Stimulated activated CD8-positive, alpha-beta memory T cell treated with anti-CD3 and anti-CD28 coated beads, Interleukin-15, amount 100 ng/mL, for 48 hours (primary cell): ENCODE measurements at regions not wholly inside any gene's neighbourhood (a gene's known extent, or its start where the extent isn't known, plus 50 kb on each side); places are given as distances from the start of the nearest gene placed in this dataset.
A peak's percentile ranks its signal among the peaks of the same experiment; 100 is the strongest.
"Not testable (repeated sequence)": the region's sequence is repeated elsewhere in the genome, so short reads cannot be mapped to it uniquely, and the experiment has no call there.

Source experiments
- DNase-seq, 2 donors: peaks; one replicate each; pipeline ENCODE4 v3.0.0-alpha.2; 2020; ENCODE audit warnings: low read depth in 2 of 2

- DNase-seq = no peak
Measured at GRCh38 chr7:80082213-80082612, 52.4 kb upstream of the GNAI1 start.

DNA sequence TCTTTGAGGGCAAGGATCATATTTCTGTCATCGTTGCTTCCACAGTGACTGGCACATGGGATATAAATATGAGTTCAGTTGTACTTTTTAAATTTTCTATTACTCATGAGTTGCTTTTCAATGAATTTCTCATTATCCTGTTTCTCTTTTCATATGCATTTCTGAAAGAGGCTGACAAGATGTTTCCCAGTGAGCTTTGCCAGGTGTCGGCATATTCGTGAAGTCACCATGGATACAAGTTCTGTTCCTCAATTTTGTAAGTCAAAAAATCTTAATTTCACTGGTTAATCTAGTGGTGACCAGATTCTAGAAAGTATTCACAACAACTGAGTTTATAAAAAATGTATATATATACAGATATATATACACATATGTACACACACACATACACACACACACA is 55.7 kb upstream of the GNAI1 start:
- no peak for DNase-seq

DNA sequence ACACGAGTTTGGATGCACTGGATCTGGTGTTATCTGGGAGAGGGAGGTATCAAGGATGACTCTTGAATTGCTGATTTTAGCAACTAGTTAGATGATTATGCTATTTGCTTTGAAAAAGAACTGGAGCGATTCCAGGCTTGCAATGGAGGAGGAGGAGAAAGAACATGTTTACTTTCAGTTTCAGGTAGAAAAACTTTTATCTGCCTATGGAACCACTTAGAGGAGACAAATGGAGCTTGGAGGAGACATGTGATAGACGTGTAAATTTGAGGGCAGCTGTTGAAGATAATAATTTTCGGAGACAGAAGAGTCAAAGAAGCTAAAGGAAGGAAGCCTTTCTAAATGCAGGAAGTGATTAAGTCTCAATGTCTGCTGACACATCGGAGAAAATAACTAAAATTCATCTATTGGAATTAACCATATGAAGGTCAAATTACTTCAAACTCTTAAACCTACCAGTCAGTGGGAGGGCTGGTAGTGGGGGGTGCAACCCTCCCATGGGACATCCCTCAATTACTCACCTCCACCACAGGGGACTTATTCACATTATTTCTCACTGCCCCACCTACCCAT is 56.4 kb upstream of the GNAI1 start:
- DNase-seq = peak; percentile 5 to 30

- no peak for DNase-seq
Measured at GRCh38 chr7:80070391-80070790, 64.2 kb upstream of the GNAI1 start.

GRCh38 chr7:80066639-80067038 is 68.0 kb upstream of the GNAI1 start:
- DNase-seq = no peak

DNA sequence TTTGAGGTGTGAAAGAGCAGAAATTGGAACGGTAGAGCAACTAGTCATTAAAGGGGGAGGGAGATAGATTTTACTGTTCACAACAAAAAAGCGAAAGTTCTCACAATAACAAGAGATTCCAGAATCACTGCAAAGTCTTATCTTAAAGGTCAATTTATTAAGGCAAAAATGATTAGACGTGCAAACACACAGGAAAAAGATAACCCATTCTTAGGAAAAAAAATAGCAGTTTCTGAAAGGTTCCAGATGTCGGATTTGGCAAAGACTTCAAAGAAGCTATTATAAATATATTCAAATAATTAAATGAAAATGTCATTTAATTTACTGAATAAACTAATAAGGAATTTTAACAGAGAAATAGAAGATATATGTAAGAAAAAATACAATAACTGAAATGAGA is 70.8 kb upstream of the GNAI1 start:
- DNase-seq = no peak

GRCh38 chr7:80060218-80060806 is 74.3 kb upstream of the GNAI1 start:
- DNase-seq = no peak

DNA sequence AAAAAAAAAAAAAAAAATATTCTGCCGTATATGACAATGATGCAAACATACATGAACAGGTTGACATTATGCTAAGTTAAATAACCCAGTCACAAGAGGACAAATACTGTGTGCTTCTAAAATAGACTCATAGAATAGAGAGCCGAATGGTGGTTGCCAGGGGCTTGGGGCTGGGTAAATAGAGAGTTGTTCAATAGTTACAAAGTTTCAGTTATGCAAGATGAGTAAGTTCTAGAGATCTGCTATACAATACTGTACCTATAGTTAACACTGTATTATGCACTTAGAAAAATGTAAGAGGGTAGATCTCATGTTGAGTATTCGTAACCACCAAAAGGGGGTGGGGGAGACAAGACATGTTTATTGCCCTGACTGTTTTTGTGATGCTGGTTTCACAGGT is 77.1 kb upstream of the GNAI1 start:
- no peak for DNase-seq

DNA sequence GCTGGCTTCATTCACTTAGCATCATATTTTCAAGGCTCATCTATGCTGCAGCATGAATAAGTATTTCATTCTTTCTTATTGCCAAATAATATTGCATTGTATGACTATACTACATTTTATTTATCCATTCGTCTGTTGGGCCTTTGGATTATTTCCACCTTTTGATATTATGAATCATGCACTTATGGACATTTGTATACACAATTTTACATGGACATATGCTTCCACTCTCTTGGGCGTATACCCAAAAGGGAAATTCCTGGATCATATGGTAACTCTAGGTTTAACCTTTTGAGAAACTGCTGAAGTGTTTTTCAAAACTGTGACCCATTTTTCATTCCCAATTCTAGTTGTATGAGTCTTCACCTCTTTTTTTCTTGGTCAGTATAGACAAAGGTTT is 80.3 kb upstream of the GNAI1 start:
- DNase-seq = no peak

DNA sequence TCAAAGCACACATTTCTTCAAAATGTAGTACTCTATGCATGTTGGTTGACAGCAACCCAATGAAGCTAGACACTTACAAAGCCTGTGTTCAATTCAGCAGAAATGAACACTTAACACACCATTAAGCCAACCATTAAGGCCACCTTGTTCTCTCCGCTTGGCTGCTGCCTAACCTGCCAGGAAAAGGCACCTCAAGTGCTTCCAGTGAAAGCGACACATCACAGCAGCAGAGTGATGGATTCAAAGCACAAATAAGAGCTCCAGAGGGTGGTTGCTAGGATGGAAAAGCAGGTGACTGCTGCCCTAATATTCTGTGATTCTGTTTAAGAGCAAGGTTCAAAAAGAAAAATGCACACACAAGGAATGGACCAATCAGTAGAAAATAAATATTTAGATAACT is 81.5 kb upstream of the GNAI1 start:
- DNase-seq = no peak

DNA sequence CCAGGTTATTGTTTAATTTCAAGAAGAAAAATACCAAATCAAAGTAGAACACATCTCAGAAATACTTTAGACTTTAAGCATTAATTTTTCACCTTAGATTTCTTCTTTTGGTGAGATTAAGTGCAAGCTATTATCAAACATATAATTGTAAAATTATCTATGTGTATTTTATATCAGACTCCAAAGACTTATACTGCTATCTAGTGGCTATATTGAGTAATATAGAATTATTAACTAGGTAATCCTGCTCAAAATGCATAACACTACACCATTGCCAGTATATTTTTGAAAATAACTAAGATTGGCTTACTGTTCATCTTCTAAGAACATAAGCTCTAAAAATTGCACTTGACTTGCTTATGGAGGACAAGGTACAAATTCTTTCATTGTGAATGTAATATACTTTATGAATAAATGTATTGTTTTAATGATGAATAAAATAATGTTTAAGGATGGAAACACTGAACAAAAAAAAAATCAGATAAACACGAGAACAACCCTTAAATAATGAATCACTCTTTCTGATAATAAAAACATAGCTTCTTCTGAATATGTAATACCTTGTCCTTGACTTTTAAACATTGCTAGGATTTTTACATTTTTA is 86.7 kb upstream of the GNAI1 start:
- no peak for DNase-seq

GRCh38 chr7:80047032-80047431 is 87.6 kb upstream of the GNAI1 start:
- DNase-seq = no peak

- no peak for DNase-seq
Measured at GRCh38 chr7:80044796-80045195, 89.8 kb upstream of the GNAI1 start.

DNA sequence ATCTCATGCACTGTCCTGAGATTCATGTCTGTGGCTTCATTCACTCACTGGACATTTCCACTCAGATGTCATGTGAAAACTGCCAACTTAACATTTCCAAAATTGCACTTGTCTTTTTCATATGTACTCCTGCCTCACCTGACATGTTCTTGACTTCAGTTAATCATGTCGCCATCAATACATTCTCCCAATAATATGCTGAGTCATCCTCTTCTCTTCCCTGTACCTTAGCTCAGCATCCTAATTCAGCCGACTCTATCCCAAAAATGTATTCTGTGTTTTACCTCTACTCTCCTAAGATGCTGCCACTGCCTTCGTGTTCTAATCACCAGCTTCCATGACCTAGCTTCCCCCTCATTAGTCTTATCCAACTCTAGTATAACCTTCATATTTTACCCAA is 93.9 kb upstream of the GNAI1 start:
- no peak for DNase-seq

- no peak for DNase-seq
Measured at GRCh38 chr7:80040335-80040734, 94.3 kb upstream of the GNAI1 start.

DNA sequence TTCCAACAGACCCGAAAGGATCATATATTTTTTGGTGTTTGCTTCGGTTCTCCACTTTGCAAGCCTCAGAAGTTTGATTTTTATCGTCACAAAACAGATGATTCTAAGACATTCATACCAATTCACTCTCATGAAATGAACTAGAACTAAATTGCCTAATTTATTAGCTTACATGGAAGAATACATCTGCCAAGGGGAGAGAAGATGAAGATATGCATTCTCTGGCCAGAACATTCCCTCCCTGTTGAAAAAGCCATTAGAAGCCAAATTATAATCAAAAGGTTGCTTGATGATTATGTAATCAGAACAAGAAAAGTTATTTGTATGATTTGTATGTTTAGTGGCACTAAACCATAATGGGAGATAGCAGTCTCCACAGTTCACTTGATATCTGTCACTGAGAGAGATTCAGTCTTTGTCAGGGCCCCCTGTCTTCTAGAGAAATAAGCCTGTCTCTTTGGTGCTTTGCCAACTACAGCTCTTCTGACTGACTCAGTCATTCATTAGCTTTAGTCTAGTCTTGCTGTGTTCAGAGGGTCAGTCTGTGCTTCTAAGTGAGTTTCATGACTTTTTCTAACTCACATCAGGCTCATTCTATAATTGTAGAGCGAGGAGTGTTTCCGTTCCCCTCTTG is 95.3 kb upstream of the GNAI1 start:
- DNase-seq = no peak

GRCh38 chr7:80037689-80038088 is 96.9 kb upstream of the GNAI1 start:
- no peak for DNase-seq

- no peak for DNase-seq
Measured at GRCh38 chr7:80036107-80036506, 98.5 kb upstream of the GNAI1 start.

DNA sequence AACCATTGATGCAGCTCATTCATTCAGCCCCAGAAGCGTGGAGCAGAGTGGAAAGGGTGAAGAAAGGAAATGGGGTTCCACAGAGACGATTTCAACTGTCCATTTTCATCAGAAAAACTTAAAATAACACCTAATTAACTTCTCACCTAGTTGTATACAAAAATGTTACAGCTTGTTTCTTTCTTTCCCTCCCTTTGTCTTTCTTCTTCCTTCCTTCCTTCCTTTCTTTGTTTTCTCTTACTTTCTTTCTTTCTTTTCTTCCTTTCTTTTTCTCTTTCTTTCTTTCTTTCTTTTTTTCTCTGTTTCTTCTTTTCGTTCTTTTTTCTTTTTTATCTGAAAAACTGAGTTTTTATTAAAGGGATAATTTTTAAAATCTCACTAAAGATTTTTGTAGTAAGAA is 105.9 kb upstream of the GNAI1 start:
- no peak for DNase-seq

GRCh38 chr7:80027611-80028173 is 106.9 kb upstream of the GNAI1 start:
- no peak for DNase-seq

DNA sequence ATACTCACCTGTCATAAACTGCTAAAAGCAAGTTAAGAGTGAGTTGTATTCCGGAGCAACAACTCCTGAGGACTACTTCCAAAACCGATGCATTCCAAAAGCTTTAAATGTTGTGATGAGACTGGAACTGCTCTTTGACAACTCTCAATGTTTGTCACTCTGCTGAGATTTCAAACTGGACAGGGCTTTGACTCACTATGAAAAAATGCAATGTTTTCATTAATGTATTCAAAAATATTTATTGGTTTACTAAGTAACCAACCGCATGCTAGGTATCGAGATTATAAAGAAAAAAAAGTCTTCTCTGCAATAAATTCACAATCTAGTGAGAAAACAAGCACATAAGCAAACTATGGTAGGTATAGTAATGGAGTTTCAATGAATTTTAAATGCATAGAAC is 107.9 kb upstream of the GNAI1 start:
- DNase-seq = no peak

DNA sequence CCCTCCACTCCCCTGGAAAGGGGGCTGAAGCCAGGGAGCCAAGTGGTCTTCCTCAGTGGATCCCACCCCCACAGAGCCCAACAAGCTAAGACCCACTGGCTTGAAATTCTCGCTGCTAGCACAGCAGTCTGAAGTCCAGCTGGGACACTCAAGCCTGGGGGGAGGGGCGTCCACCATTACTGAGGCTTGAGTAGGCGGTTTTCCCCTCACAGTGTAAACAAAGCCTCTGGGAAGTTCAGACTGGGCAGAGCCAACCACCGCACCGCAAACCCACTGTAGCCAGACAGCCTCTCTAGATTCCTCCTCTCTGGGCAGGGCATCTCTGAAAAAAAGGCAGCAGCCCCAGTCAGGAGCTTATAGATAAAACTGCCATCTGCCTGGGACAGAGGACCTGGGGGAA is 114.4 kb upstream of the GNAI1 start:
- not testable (repeated sequence) for DNase-seq

- not testable (repeated sequence) for DNase-seq
Measured at GRCh38 chr7:80019809-80020207, 114.8 kb upstream of the GNAI1 start.
